WTC11 (cell line): ENCODE measurements at regions not wholly inside any gene's neighbourhood (a gene's known extent, or its start where the extent isn't known, plus 50 kb on each side); places are given as distances from the start of the nearest gene placed in this dataset.

Source experiments
- ATAC-seq: fragments of 200-7000 bp; cut with Tn5 transposase; 2 replicates; pipeline ENCODE4 v1.10.0; 2021; ENCODE audit warnings: mild to moderate bottlenecking, moderate library complexity
- CTCF ChIA-PET: fragments of 300-600 bp; sonication (Branson Sonifier 250); formaldehyde crosslinking; loops from one replicate; lab custom pipeline; 2021; ENCODE audit warnings: antibody characterized with exemption; lab: Charles Lee
- POLR2A ChIA-PET: fragments of 350-600 bp; sonication (Branson Sonifier 250); formaldehyde crosslinking; loops from one replicate; lab custom pipeline; 2021; ENCODE audit warnings: antibody characterized with exemption; lab: Charles Lee
- DNase-seq: peaks from one replicate; pipeline ENCODE4 v3.0.0; 2021; ENCODE audit warnings: low spot score
- H3K27ac Mint-ChIP-seq: 2 replicates; pipeline ENCODE4 v1.8.0; 2021; ENCODE audit warnings: mixed read lengths
- H3K27me3 Mint-ChIP-seq: 2 replicates; pipeline ENCODE4 v1.8.0; 2021; ENCODE audit warnings: low read depth, mild to moderate bottlenecking, moderate library complexity, mixed read lengths
- H3K36me3 Mint-ChIP-seq: 2 replicates; pipeline ENCODE4 v1.8.0; 2021; ENCODE audit warnings: mixed read lengths
- H3K4me1 Mint-ChIP-seq: 2 replicates; pipeline ENCODE4 v1.8.0; 2022; ENCODE audit warnings: mixed read lengths
- H3K4me3 Mint-ChIP-seq: 2 replicates; pipeline ENCODE4 v1.8.0; 2021; ENCODE audit warnings: mild to moderate bottlenecking, moderate library complexity, mixed read lengths
- H3K9me3 Mint-ChIP-seq: 2 replicates; pipeline ENCODE4 v1.8.0; 2021; ENCODE audit warnings: mixed read lengths
- ATF1 ChIP-seq: sonication (generic); formaldehyde crosslinking; IDR thresholded peaks from 2 replicates; pipeline ENCODE4 v1.8.1; 2023; ENCODE audit warnings: mild to moderate bottlenecking, moderate library complexity, missing genetic modification reagents
- CTCF ChIP-seq: fragments of 200-600 bp; IDR thresholded peaks from 2 replicates; pipeline ENCODE4 v1.8.0; 2022; ENCODE audit warnings: antibody characterized with exemption
- FOXP1 ChIP-seq: sonication (generic); formaldehyde crosslinking; IDR thresholded peaks from 2 replicates; pipeline ENCODE4 v1.8.0; 2022; ENCODE audit warnings: missing genetic modification reagents, mild to moderate bottlenecking, moderate library complexity, borderline replicate concordance
- GABPB1 ChIP-seq: sonication (generic); formaldehyde crosslinking; IDR thresholded peaks from 2 replicates; pipeline ENCODE4 v1.8.1; 2023; ENCODE audit warnings: mild to moderate bottlenecking, missing genetic modification reagents
- IRF1 ChIP-seq: sonication (generic); formaldehyde crosslinking; IDR thresholded peaks from 2 replicates; pipeline ENCODE4 v1.8.0; 2023; ENCODE audit warnings: missing genetic modification reagents
- MAX ChIP-seq: sonication (generic); formaldehyde crosslinking; IDR thresholded peaks from 2 replicates; pipeline ENCODE4 v1.8.0; 2022; ENCODE audit warnings: mild to moderate bottlenecking, missing genetic modification reagents
- MXD4 ChIP-seq: fragments of 250-450 bp; sonication (Bioruptor Pico); IDR thresholded peaks from 2 replicates; pipeline ENCODE4 v1.8.0; 2021; ENCODE audit warnings: mild to moderate bottlenecking, moderate library complexity, borderline replicate concordance
- NR2C2 ChIP-seq: sonication (generic); formaldehyde crosslinking; IDR thresholded peaks from 2 replicates; pipeline ENCODE4 v1.8.0; 2022; ENCODE audit warnings: mild to moderate bottlenecking, missing genetic modification reagents
- PREB ChIP-seq: sonication (generic); formaldehyde crosslinking; IDR thresholded peaks from 2 replicates; pipeline ENCODE4 v1.8.1; 2022; ENCODE audit warnings: mild to moderate bottlenecking, missing genetic modification reagents, moderate library complexity, borderline replicate concordance
- SOX15 ChIP-seq: fragments of 250-450 bp; sonication (Bioruptor Pico); IDR thresholded peaks from 2 replicates; pipeline ENCODE4 v1.9.0; 2021; ENCODE audit warnings: mild to moderate bottlenecking
- USF1 ChIP-seq: sonication (generic); formaldehyde crosslinking; IDR thresholded peaks from 2 replicates; pipeline ENCODE4 v1.8.0; 2022; ENCODE audit warnings: mild to moderate bottlenecking, missing genetic modification reagents
- ZNF138 ChIP-seq: sonication (generic); formaldehyde crosslinking; conservative IDR thresholded peaks from 2 replicates; pipeline ENCODE4 v1.8.1; 2022; ENCODE audit warnings: mild to moderate bottlenecking, moderate library complexity, missing genetic modification reagents
- ZNF263 ChIP-seq: sonication (generic); formaldehyde crosslinking; IDR thresholded peaks from 2 replicates; pipeline ENCODE4 v1.8.1; 2022; ENCODE audit warnings: low read depth, mild to moderate bottlenecking, moderate library complexity, missing genetic modification reagents
- ZNF416 ChIP-seq: fragments of 250-450 bp; sonication (Bioruptor Pico); IDR thresholded peaks from 2 replicates; pipeline ENCODE4 v1.9.0; 2021; ENCODE audit warnings: mild to moderate bottlenecking, inconsistent platforms
- ZNF532 ChIP-seq: fragments of 250-450 bp; sonication (Bioruptor Pico); IDR thresholded peaks from 2 replicates; pipeline ENCODE4 v1.9.0; 2021; ENCODE audit warnings: mild to moderate bottlenecking, borderline replicate concordance

- CTCF ChIA-PET, result no interaction called here
- no peaks in the 10 kb centered on the region for H3K36me3 Mint-ChIP-seq
- no peaks in the 10 kb centered on the region for H3K27me3 Mint-ChIP-seq
- H3K4me3 Mint-ChIP-seq, result no peak overlapping the region
- ATAC-seq (no peak), DNase-seq (no peak)
- H3K9me3 Mint-ChIP-seq, result no peaks in the 10 kb centered on the region
- TF ChIP-seq ZNF416 (CRISPR knock-in tag), result no peak
- no peak for TF ChIP-seq MAX (CRISPR knock-in tag)
- TF ChIP-seq ATF1, result no peak
- TF ChIP-seq PREB, result no peak
- TF ChIP-seq IRF1, result no peak
- no peak for TF ChIP-seq ZNF532 (CRISPR knock-in tag)
- POLR2A ChIA-PET, result no interaction called here
- H3K27ac Mint-ChIP-seq, result no peak overlapping the region
- H3K4me1 Mint-ChIP-seq, result no peaks in the 10 kb centered on the region
These were observed 55.1 kb upstream of the SEC24B start for GRCh38 chr4:109378511-109378910.

GRCh38 chr4:109378076-109378475 lies 55.5 kb upstream of the SEC24B start:
- CTCF ChIA-PET, result no interaction called here
- POLR2A ChIA-PET, result no interaction called here
- H3K4me1 Mint-ChIP-seq, result no peaks in the 10 kb centered on the region
- no peaks in the 10 kb centered on the region for H3K27me3 Mint-ChIP-seq
- TF ChIP-seq ZNF263, result no peak
- TF ChIP-seq SOX15, result no peak
- no peak for TF ChIP-seq FOXP1 (CRISPR knock-in tag)
- no peak for TF ChIP-seq USF1 (CRISPR knock-in tag)
- TF ChIP-seq GABPB1 (CRISPR knock-in tag), result no peak
- TF ChIP-seq MAX (CRISPR knock-in tag), result no peak
- TF ChIP-seq ZNF138 (CRISPR knock-in tag), result no peak
- no peak for TF ChIP-seq CTCF
- TF ChIP-seq MXD4 (CRISPR knock-in tag), result no peak
- no peak for TF ChIP-seq NR2C2
- H3K4me3 Mint-ChIP-seq, result no peak overlapping the region
- no peak for ATAC-seq
- H3K27ac Mint-ChIP-seq, result no peak overlapping the region
- no peaks in the 10 kb centered on the region for H3K36me3 Mint-ChIP-seq
- no peak for DNase-seq
- no peaks in the 10 kb centered on the region for H3K9me3 Mint-ChIP-seq
